HEK293 (cell line): ENCODE measurements at regions not wholly inside any gene's neighbourhood (a gene's known extent, or its start where the extent isn't known, plus 50 kb on each side); places are given as distances from the start of the nearest gene placed in this dataset.

Source experiments
- CTCF ChIP-seq: fragments of 450-650 bp; formaldehyde crosslinking; IDR thresholded peaks from 2 replicates; pipeline ENCODE4 v1.5.1; 2016; ENCODE audit warnings: missing biosample characterization, missing genetic modification characterization
- TRIM28 ChIP-seq: IDR thresholded peaks from 2 replicates; pipeline ENCODE4 v1.6.1; 2011; ENCODE audit warnings: low read length, control low read depth, borderline replicate concordance
- YY1 ChIP-seq: fragments of 450-650 bp; formaldehyde crosslinking; IDR thresholded peaks from 2 replicates; pipeline ENCODE4 v1.5.1; 2018; ENCODE audit warnings: missing biosample characterization, missing genetic modification characterization
- ZNF133 ChIP-seq: fragments of 450-650 bp; formaldehyde crosslinking; IDR thresholded peaks from 2 replicates; pipeline ENCODE4 v1.5.1; 2016; ENCODE audit warnings: missing biosample characterization, missing genetic modification characterization
- ZNF184 ChIP-seq: fragments of 450-650 bp; IDR thresholded peaks from 2 replicates; pipeline ENCODE4 v1.5.1; 2018; ENCODE audit warnings: missing biosample characterization, mild to moderate bottlenecking, missing genetic modification characterization
- ZNF274 ChIP-seq, 2 experiments: fragments of 200-500 bp in 1 of 2; fragments of 450-650 bp in 1 of 2; sonication (Bioruptor generic) in 1 of 2; formaldehyde crosslinking in 1 of 2; IDR thresholded peaks; 2 replicates each; pipeline versions ENCODE4 v1.5.1 to v1.6.1; 2014 to 2016; ENCODE audit warnings: borderline replicate concordance in 1 of 2, inconsistent platforms in 1 of 2, low read length in 1 of 2, missing biosample characterization in 1 of 2, missing genetic modification characterization in 1 of 2
- ZNF324 ChIP-seq: fragments of 450-650 bp; formaldehyde crosslinking; IDR thresholded peaks from 2 replicates; pipeline ENCODE4 v1.5.1; 2016; ENCODE audit warnings: missing biosample characterization, missing genetic modification characterization
- ZNF549 ChIP-seq: fragments of 450-650 bp; IDR thresholded peaks from 2 replicates; pipeline ENCODE4 v1.5.1; 2018; ENCODE audit warnings: missing biosample characterization, missing genetic modification characterization, mild to moderate bottlenecking, inconsistent platforms, moderate library complexity
- ZNF654 ChIP-seq: fragments of 450-650 bp; formaldehyde crosslinking; IDR thresholded peaks from 2 replicates; pipeline ENCODE4 v1.5.1; 2016; ENCODE audit warnings: low read depth, missing biosample characterization, missing genetic modification characterization
- TF ChIP-seq, protein P1 (sequence below): fragments of 450-650 bp; formaldehyde crosslinking; IDR thresholded peaks from 2 replicates; pipeline ENCODE4 v1.5.1; 2016; ENCODE audit warnings: missing biosample characterization, missing genetic modification characterization

GRCh38 chr11:43573233-43573632, 107.3 kb upstream of the HSD17B12 start:
- no peak for TF ChIP-seq CTCF (tag by site-specific recombination)
- no peak for TF ChIP-seq ZNF133
- TF ChIP-seq ZNF549 (tag by site-specific recombination), result no peak
- no peak for TF ChIP-seq ZNF274 (IDR thresholded peaks at IDR 0.05; ENCODE audit: low read length)
- no peak for TF ChIP-seq ZNF274 (tag by site-specific recombination; IDR thresholded peaks at IDR 0.05; ENCODE audit: borderline replicate concordance)
- TF ChIP-seq ZNF324, result no peak
- TF ChIP-seq ZNF654 (tag by site-specific recombination), result peak; percentile 55
- no peak for TF ChIP-seq ZNF184
- no peak for TF ChIP-seq TRIM28
- TF ChIP-seq, protein P1, sequence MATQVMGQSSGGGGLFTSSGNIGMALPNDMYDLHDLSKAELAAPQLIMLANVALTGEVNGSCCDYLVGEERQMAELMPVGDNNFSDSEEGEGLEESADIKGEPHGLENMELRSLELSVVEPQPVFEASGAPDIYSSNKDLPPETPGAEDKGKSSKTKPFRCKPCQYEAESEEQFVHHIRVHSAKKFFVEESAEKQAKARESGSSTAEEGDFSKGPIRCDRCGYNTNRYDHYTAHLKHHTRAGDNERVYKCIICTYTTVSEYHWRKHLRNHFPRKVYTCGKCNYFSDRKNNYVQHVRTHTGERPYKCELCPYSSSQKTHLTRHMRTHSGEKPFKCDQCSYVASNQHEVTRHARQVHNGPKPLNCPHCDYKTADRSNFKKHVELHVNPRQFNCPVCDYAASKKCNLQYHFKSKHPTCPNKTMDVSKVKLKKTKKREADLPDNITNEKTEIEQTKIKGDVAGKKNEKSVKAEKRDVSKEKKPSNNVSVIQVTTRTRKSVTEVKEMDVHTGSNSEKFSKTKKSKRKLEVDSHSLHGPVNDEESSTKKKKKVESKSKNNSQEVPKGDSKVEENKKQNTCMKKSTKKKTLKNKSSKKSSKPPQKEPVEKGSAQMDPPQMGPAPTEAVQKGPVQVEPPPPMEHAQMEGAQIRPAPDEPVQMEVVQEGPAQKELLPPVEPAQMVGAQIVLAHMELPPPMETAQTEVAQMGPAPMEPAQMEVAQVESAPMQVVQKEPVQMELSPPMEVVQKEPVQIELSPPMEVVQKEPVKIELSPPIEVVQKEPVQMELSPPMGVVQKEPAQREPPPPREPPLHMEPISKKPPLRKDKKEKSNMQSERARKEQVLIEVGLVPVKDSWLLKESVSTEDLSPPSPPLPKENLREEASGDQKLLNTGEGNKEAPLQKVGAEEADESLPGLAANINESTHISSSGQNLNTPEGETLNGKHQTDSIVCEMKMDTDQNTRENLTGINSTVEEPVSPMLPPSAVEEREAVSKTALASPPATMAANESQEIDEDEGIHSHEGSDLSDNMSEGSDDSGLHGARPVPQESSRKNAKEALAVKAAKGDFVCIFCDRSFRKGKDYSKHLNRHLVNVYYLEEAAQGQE, result no peak
- no peak for TF ChIP-seq YY1 (tag by site-specific recombination)
